Right lobe of liver (tissue), 4 donors: ENCODE measurements at regions not wholly inside any gene's neighbourhood (a gene's known extent, or its start where the extent isn't known, plus 50 kb on each side); places are given as distances from the start of the nearest gene placed in this dataset.

ENCODE experiments used
- CTCF ChIP-seq, 4 donors: fragments of 200-600 bp in 3 of 4; fragments of 450-650 bp in 1 of 4; IDR thresholded peaks; one replicate each; pipeline versions ENCODE4 v1.5.1 to v1.8.0; 2016 to 2022; ENCODE audit warnings: antibody characterized with exemption in 4 of 4, mild to moderate bottlenecking in 2 of 4
- POLR2A ChIP-seq: fragments of 450-650 bp; IDR thresholded peaks from one replicate; pipeline ENCODE4 v1.6.1; 2017; ENCODE audit warnings: antibody characterized with exemption, mild to moderate bottlenecking
- donor health status: DM: no; HTN: no; CAD: no.
- donor health status: DM: no; HTN: no; CAD: no.
- donor health status: DM: no; HTN: yes; CAD: no.

DNA sequence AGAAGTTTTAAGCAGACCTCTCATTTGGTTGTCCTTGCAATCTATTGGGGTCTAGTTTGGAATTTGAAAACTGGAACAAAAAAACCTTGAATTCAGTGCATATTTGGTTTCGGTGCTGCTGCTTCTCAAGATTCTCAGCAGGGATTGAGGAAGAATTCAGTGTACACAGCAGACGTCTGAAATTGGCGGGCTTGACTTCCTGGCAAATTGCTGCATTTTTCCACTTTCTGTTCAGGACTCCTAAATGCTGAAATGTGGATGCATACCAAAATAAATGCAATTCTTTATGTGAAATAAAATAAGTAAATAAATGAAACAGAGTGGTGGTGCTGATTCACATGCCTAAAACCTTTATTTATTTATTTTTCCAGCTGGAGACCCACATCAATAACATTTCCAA lies 332.4 kb upstream of the KYNU start:
- no peak for TF ChIP-seq CTCF (IDR thresholded peaks at IDR 0.05)
- TF ChIP-seq POLR2A: no peak
